RPMI8226 (cell line): ENCODE measurements at regions not wholly inside any gene's neighbourhood (a gene's known extent, or its start where the extent isn't known, plus 50 kb on each side); places are given as distances from the start of the nearest gene placed in this dataset.
"Not testable (repeated sequence)": the region's sequence is repeated elsewhere in the genome, so short reads cannot be mapped to it uniquely, and the experiment has no call there.

Experiments used
- DNase-seq: peaks from one replicate; pipeline ENCODE4 v3.0.0-alpha.2; 2015

GRCh38 chr22:48076008-48076407, 1313.6 kb downstream of the TBC1D22A start:
- DNase-seq: no peak

- no peak for DNase-seq
These were observed 1313.2 kb downstream of the TBC1D22A start for GRCh38 chr22:48075604-48076003.

- no peak for DNase-seq
These were observed 1310.3 kb downstream of the TBC1D22A start for GRCh38 chr22:48072777-48073176.

GRCh38 chr22:48071828-48072227, 1309.4 kb downstream of the TBC1D22A start:
- no peak for DNase-seq

GRCh38 chr22:48071305-48071704, 1308.9 kb downstream of the TBC1D22A start:
- DNase-seq: no peak

GRCh38 chr22:48070760-48071159, 1308.3 kb downstream of the TBC1D22A start:
- no peak for DNase-seq

GRCh38 chr22:48070083-48070482, 1307.6 kb downstream of the TBC1D22A start:
- DNase-seq: no peak

- DNase-seq: no peak
These were observed 1306.8 kb downstream of the TBC1D22A start for GRCh38 chr22:48069256-48069655.

- no peak for DNase-seq
These were observed 1306.0 kb downstream of the TBC1D22A start for GRCh38 chr22:48068323-48068885.

GRCh38 chr22:48065892-48066291, 1303.4 kb downstream of the TBC1D22A start:
- peak; percentile 65 for DNase-seq

- DNase-seq: no peak
These were observed 1299.3 kb downstream of the TBC1D22A start for GRCh38 chr22:48061726-48062125.

- no peak for DNase-seq
These were observed 1297.8 kb downstream of the TBC1D22A start for GRCh38 chr22:48060266-48060665.

GRCh38 chr22:48059521-48059920, 1297.1 kb downstream of the TBC1D22A start:
- DNase-seq: not testable (repeated sequence)

- no peak for DNase-seq
These were observed 1294.8 kb downstream of the TBC1D22A start for GRCh38 chr22:48057116-48057835.

GRCh38 chr22:48055827-48056226, 1293.4 kb downstream of the TBC1D22A start:
- no peak for DNase-seq

- DNase-seq: no peak
These were observed 1292.7 kb downstream of the TBC1D22A start for GRCh38 chr22:48055185-48055584.

GRCh38 chr22:48054596-48054995, 1292.1 kb downstream of the TBC1D22A start:
- DNase-seq: no peak

GRCh38 chr22:48053973-48054372, 1291.5 kb downstream of the TBC1D22A start:
- DNase-seq: no peak

- no peak for DNase-seq
These were observed 1291.0 kb downstream of the TBC1D22A start for GRCh38 chr22:48053486-48053885.

- no peak for DNase-seq
These were observed 1290.1 kb downstream of the TBC1D22A start for GRCh38 chr22:48052621-48052890.

- peak; percentile 86 for DNase-seq
These were observed 1289.6 kb downstream of the TBC1D22A start for GRCh38 chr22:48051796-48052620.

- no peak for DNase-seq
These were observed 1288.4 kb downstream of the TBC1D22A start for GRCh38 chr22:48050836-48051235.

GRCh38 chr22:48049116-48049515, 1286.7 kb downstream of the TBC1D22A start:
- no peak for DNase-seq
